GM12872 (cell line): ENCODE measurements at regions not wholly inside any gene's neighbourhood (a gene's known extent, or its start where the extent isn't known, plus 50 kb on each side); places are given as distances from the start of the nearest gene placed in this dataset.

Experiments used
- CTCF ChIP-seq: IDR thresholded peaks from 3 replicates; pipeline ENCODE4 v1.5.1; 2011; ENCODE audit warnings: low read depth, mild to moderate bottlenecking, low read length, moderate library complexity; ENCODE audit not compliant: insufficient read depth

- no peak for TF ChIP-seq CTCF
Measured at GRCh38 chr1:42056460-42056859, 96.8 kb upstream of the GUCA2B start.

- TF ChIP-seq CTCF = no peak
Measured at GRCh38 chr1:42055061-42055460, 98.1 kb upstream of the GUCA2B start.

GRCh38 chr1:42052072-42052699 lies 101.0 kb upstream of the GUCA2B start:
- TF ChIP-seq CTCF = no peak

- no peak for TF ChIP-seq CTCF
Measured at GRCh38 chr1:42047508-42047880, 105.7 kb upstream of the GUCA2B start.

GRCh38 chr1:42046761-42047507 lies 106.3 kb upstream of the GUCA2B start:
- TF ChIP-seq CTCF = no peak

- TF ChIP-seq CTCF = no peak
Measured at GRCh38 chr1:42044346-42044745, 108.9 kb upstream of the GUCA2B start.

- no peak for TF ChIP-seq CTCF
Measured at GRCh38 chr1:42043811-42044210, 109.4 kb upstream of the GUCA2B start.
